Calu3 (cell line): ENCODE measurements at regions not wholly inside any gene's neighbourhood (a gene's known extent, or its start where the extent isn't known, plus 50 kb on each side); places are given as distances from the start of the nearest gene placed in this dataset.

Experiments used
- BruUV-seq: library from RNA; stranded (reverse); fragments of 400-500 nt; replicated peaks from 2 replicates; lab custom pipeline; 2021; lab: Mats Ljungman, UMichigan
- CTCF ChIA-PET: fragments of 300-600 bp; sonication (Branson Sonifier 250); formaldehyde crosslinking; loops from one replicate; lab custom pipeline; 2022; ENCODE audit warnings: antibody characterized with exemption; lab: Charles Lee
- DNase-seq: peaks from one replicate; pipeline ENCODE4 v3.0.0; 2022
- H3K27ac Mint-ChIP-seq: one replicate; pipeline ENCODE4 v1.8.0; 2022; ENCODE audit warnings: mixed read lengths; ENCODE audit not compliant: unreplicated experiment
- H3K27me3 Mint-ChIP-seq: one replicate; pipeline ENCODE4 v1.8.0; 2022; ENCODE audit warnings: mixed read lengths; ENCODE audit not compliant: unreplicated experiment
- H3K36me3 Mint-ChIP-seq: one replicate; pipeline ENCODE4 v1.8.0; 2022; ENCODE audit warnings: mild to moderate bottlenecking, moderate library complexity, mixed read lengths; ENCODE audit not compliant: insufficient read depth, unreplicated experiment
- H3K4me1 Mint-ChIP-seq: one replicate; pipeline ENCODE4 v1.8.0; 2022; ENCODE audit warnings: mild to moderate bottlenecking, low read depth, mixed read lengths; ENCODE audit not compliant: unreplicated experiment
- H3K4me3 Mint-ChIP-seq: one replicate; pipeline ENCODE4 v1.8.0; 2022; ENCODE audit warnings: mild to moderate bottlenecking, low read depth, moderate library complexity, mixed read lengths; ENCODE audit not compliant: unreplicated experiment
- H3K9me3 Mint-ChIP-seq: one replicate; pipeline ENCODE4 v1.8.0; 2022; ENCODE audit warnings: low read depth, mixed read lengths; ENCODE audit not compliant: unreplicated experiment
- CTCF ChIP-seq: fragments of 200-600 bp; IDR thresholded peaks from one replicate; pipeline ENCODE4 v1.8.0; 2022; ENCODE audit warnings: antibody characterized with exemption; ENCODE audit not compliant: unreplicated experiment
- intact Hi-C: fragments of 100-400 bp; cut with micrococcal nuclease; formaldehyde crosslinking; loops from one replicate; pipeline ENCODE4 v1.10.0; 2022; ENCODE audit not compliant: unreplicated experiment

- peaks cover 40% of the 10 kb centered on the region for H3K27me3 Mint-ChIP-seq
- peaks cover 10% of the 10 kb centered on the region for H3K4me1 Mint-ChIP-seq
- no peaks in the 10 kb centered on the region for H3K9me3 Mint-ChIP-seq
- H3K4me3 Mint-ChIP-seq, result no peak overlapping the region
- DNase-seq, result no peak
- intact Hi-C loops, result no loop called here
- BruUV-seq, result no TSS peak
- CTCF ChIA-PET, result interaction anchor here (7.9 kb wide), 1 partner anchor 165 kb away, joined by 128 read pairs; no protein-coding TSS in a partner anchor
- no peaks in the 10 kb centered on the region for H3K36me3 Mint-ChIP-seq
- TF ChIP-seq CTCF, result no peak
- no peak overlapping the region for H3K27ac Mint-ChIP-seq
Observed at GRCh38 chr16:85984947-85985451, 86.0 kb downstream of the IRF8 start.

GRCh38 chr16:85986931-85987749, 88.2 kb downstream of the IRF8 start:
- Mint-ChIP-seq H3K36me3 (no peaks in the 10 kb centered on the region), H3K4me3 (peak overlapping the region; percentile 48), H3K27me3 (peaks cover 45% of the 10 kb centered on the region), H3K27ac (no peak overlapping the region), H3K9me3 (no peaks in the 10 kb centered on the region), H3K4me1 (peaks cover 8% of the 10 kb centered on the region)
- DNase-seq, result peak; percentile 44
- intact Hi-C loops, result loop anchor here (2.0 kb wide), 1 partner anchor 108 kb away; no protein-coding TSS in a partner anchor
- CTCF ChIA-PET, result interaction anchor here (0.8 to 7.9 kb wide), 12 partner anchors 11 to 173 kb away, joined by 3 to 128 read pairs (median 5); no protein-coding TSS in a partner anchor
- BruUV-seq, result no TSS peak
- peak; percentile 94 for TF ChIP-seq CTCF

GRCh38 chr16:85987750-85988078, 88.8 kb downstream of the IRF8 start:
- H3K9me3 Mint-ChIP-seq, result no peaks in the 10 kb centered on the region
- BruUV-seq, result no TSS peak
- no peak overlapping the region for H3K27ac Mint-ChIP-seq
- peaks cover 8% of the 10 kb centered on the region for H3K4me1 Mint-ChIP-seq
- peaks cover 50% of the 10 kb centered on the region for H3K27me3 Mint-ChIP-seq
- H3K4me3 Mint-ChIP-seq, result no peak overlapping the region
- CTCF ChIA-PET, result interaction anchor here (0.8 to 7.9 kb wide), 8 partner anchors 11 to 173 kb away, joined by 3 to 128 read pairs (median 8); no protein-coding TSS in a partner anchor
- intact Hi-C loops, result loop anchor here (1.0 to 2.0 kb wide), 2 partner anchors 109 to 166 kb away; no protein-coding TSS in a partner anchor
- no peaks in the 10 kb centered on the region for H3K36me3 Mint-ChIP-seq
- no peak for TF ChIP-seq CTCF
- no peak for DNase-seq

GRCh38 chr16:85988306-85988705, 89.3 kb downstream of the IRF8 start:
- BruUV-seq, result no TSS peak
- intact Hi-C loops, result loop anchor here (1.0 kb wide), 1 partner anchor 167 kb away; no protein-coding TSS in a partner anchor
- CTCF ChIA-PET, result interaction anchor here (7.9 kb wide), 1 partner anchor 168 kb away, joined by 128 read pairs; no protein-coding TSS in a partner anchor
- H3K27ac Mint-ChIP-seq, result no peak overlapping the region
- no peak for DNase-seq
- H3K4me3 Mint-ChIP-seq, result no peak overlapping the region
- no peaks in the 10 kb centered on the region for H3K9me3 Mint-ChIP-seq
- peaks cover 8% of the 10 kb centered on the region for H3K4me1 Mint-ChIP-seq
- H3K36me3 Mint-ChIP-seq, result no peaks in the 10 kb centered on the region
- TF ChIP-seq CTCF, result no peak
- peaks cover 56% of the 10 kb centered on the region for H3K27me3 Mint-ChIP-seq
